H1 (cell line): ENCODE measurements at regions not wholly inside any gene's neighbourhood (a gene's known extent, or its start where the extent isn't known, plus 50 kb on each side); places are given as distances from the start of the nearest gene placed in this dataset.

Source experiments
- ASH2L ChIP-seq: fragments of 200-600, 300-600 bp; sonication (generic); IDR thresholded peaks from one replicate; pipeline ENCODE4 v1.7.1; 2017; ENCODE audit warnings: low read length
- BACH1 ChIP-seq: IDR thresholded peaks from 2 replicates; pipeline ENCODE4 v1.6.1; 2012; ENCODE audit warnings: low read length, improper control_type of control experiment
- GTF2F1 ChIP-seq: IDR thresholded peaks from 2 replicates; pipeline ENCODE4 v1.6.1; 2012; ENCODE audit warnings: low read depth, low read length, improper control_type of control experiment, borderline replicate concordance
- MAX ChIP-seq: IDR thresholded peaks from 2 replicates; pipeline ENCODE4 v1.6.1; 2012; ENCODE audit warnings: inconsistent platforms

- TF ChIP-seq ASH2L (no peak), GTF2F1 (no peak), MAX (no peak), BACH1 (no peak)
These were observed 143.9 kb downstream of the SLITRK1 start (continued) for GRCh38 chr13:83738407-83738806.
